MM.1S (cell line): ENCODE measurements at regions not wholly inside any gene's neighbourhood (a gene's known extent, or its start where the extent isn't known, plus 50 kb on each side); places are given as distances from the start of the nearest gene placed in this dataset.

Experiments used
- DNase-seq: peaks from one replicate; pipeline ENCODE4 v3.0.0-alpha.2; 2015
- H2AFZ ChIP-seq: fragments of 300-600 bp; sonication (generic); 2 replicates; pipeline ENCODE4 v1.6.0; 2016; ENCODE audit warnings: antibody characterized with exemption, low read length
- H3F3A ChIP-seq: fragments of 300-600 bp; sonication (generic); 2 replicates; pipeline ENCODE4 v1.6.1; 2016; ENCODE audit warnings: mild to moderate bottlenecking, antibody characterized with exemption, low read length, moderate library complexity, mixed read lengths; ENCODE audit not compliant: insufficient read depth
- H3K27ac ChIP-seq: fragments of 300-600 bp; sonication (generic); 2 replicates; pipeline ENCODE4 v1.5.1; 2016; ENCODE audit warnings: mild to moderate bottlenecking, low read length
- H3K27me3 ChIP-seq: fragments of 300-600 bp; sonication (generic); replicated peaks from 2 replicates; pipeline ENCODE4 v1.6.0; 2016; ENCODE audit warnings: low read length; ENCODE audit not compliant: insufficient read depth
- H3K36me3 ChIP-seq: fragments of 300-600 bp; sonication (generic); replicated peaks from 2 replicates; pipeline ENCODE4 v1.6.1; 2016; ENCODE audit warnings: mild to moderate bottlenecking, low read length, mixed read lengths; ENCODE audit not compliant: insufficient read depth
- H3K4me1 ChIP-seq: fragments of 300-600 bp; sonication (generic); 2 replicates; pipeline ENCODE4 v1.6.1; 2016; ENCODE audit warnings: low read length, mixed read lengths
- H3K4me2 ChIP-seq: fragments of 300-600 bp; sonication (generic); 2 replicates; pipeline ENCODE4 v1.6.0; 2016; ENCODE audit warnings: low read depth, low read length
- H3K4me3 ChIP-seq: fragments of 300-600 bp; sonication (generic); 2 replicates; pipeline ENCODE4 v1.5.1; 2016; ENCODE audit warnings: low read length, mixed read lengths
- H3K79me2 ChIP-seq: fragments of 300-600 bp; sonication (generic); 2 replicates; pipeline ENCODE4 v1.6.1; 2016; ENCODE audit warnings: mixed run types, low read length, mixed read lengths
- H3K9ac ChIP-seq: fragments of 300-600 bp; sonication (generic); 2 replicates; pipeline ENCODE4 v1.6.1; 2016; ENCODE audit warnings: low read length, mixed read lengths
- H3K9me2 ChIP-seq: fragments of 300-600 bp; sonication (generic); replicated peaks from 2 replicates; pipeline ENCODE4 v1.6.1; 2016; ENCODE audit warnings: mild to moderate bottlenecking, low read length, mixed read lengths; ENCODE audit not compliant: insufficient read depth
- H3K9me3 ChIP-seq: fragments of 300-600 bp; sonication (generic); replicated peaks from 2 replicates; pipeline ENCODE4 v1.6.1; 2016; ENCODE audit warnings: mild to moderate bottlenecking, low read length, mixed read lengths; ENCODE audit not compliant: insufficient read depth
- H4K20me1 ChIP-seq: fragments of 300-600 bp; sonication (generic); 2 replicates; pipeline ENCODE4 v1.6.1; 2016; ENCODE audit warnings: mild to moderate bottlenecking, low read length, moderate library complexity, mixed read lengths; ENCODE audit not compliant: insufficient read depth
- CTCF ChIP-seq: fragments of 300-600 bp; sonication (generic); IDR thresholded peaks from 2 replicates; pipeline ENCODE4 v1.5.1; 2016; ENCODE audit warnings: antibody characterized with exemption, low read length, mixed read lengths
- EZH2 ChIP-seq: fragments of 300-600 bp; sonication (generic); optimal IDR thresholded peaks from 2 replicates; pipeline ENCODE3; 2017; ENCODE audit warnings: low read depth, mild to moderate bottlenecking, antibody characterized with exemption, low read length, mixed read lengths
- EZH2phosphoT487 ChIP-seq: fragments of 300-600 bp; sonication (generic); IDR thresholded peaks from 2 replicates; pipeline ENCODE4 v1.6.1; 2018; ENCODE audit warnings: antibody characterized with exemption, low read length

DNA sequence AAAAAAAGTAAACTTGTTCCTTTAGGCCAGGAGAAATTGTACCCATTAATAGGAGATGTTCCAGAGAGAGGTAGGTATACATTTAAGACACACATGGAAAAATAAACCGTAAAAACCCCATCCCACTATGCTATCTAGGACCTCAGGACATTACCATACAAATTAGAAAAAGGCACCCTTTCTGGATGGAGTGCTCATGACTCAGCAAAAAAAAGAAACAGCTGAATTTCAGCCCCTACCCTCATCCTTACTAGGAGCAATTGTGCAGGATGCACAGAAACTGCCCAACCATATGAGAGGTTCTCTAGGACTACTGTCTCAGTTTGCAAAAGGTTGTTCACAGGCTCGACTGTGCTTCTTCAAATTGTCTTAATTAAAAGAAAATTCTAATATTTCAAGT lies 368.2 kb downstream of the HINT1 start:
- Histone ChIP-seq H4K20me1 (no peaks in the 10 kb centered on the region), H3K27me3 (no peaks in the 10 kb centered on the region), H3K79me2 (no peaks in the 10 kb centered on the region), H3K36me3 (no peaks in the 10 kb centered on the region), H3K9me2 (no peaks in the 10 kb centered on the region), H3K4me2 (no peak overlapping the region), H3K9me3 (no peaks in the 10 kb centered on the region), H3K4me3 (no peak overlapping the region), H3K4me1 (no peaks in the 10 kb centered on the region), H3F3A (no peaks in the 10 kb centered on the region), H3K27ac (no peak overlapping the region), H2AFZ (no peak overlapping the region), H3K9ac (no peak overlapping the region)
- TF ChIP-seq EZH2 (no peak), CTCF (no peak), EZH2phosphoT487 (no peak)
- DNase-seq = no peak

GRCh38 chr5:130796032-130796431 lies 369.0 kb downstream of the HINT1 start:
- no peak overlapping the region for H2AFZ ChIP-seq
- no peaks in the 10 kb centered on the region for H3K4me1 ChIP-seq
- H4K20me1 ChIP-seq = no peaks in the 10 kb centered on the region
- no peaks in the 10 kb centered on the region for H3K79me2 ChIP-seq
- H3K4me3 ChIP-seq = no peak overlapping the region
- no peak for DNase-seq
- H3F3A ChIP-seq = no peaks in the 10 kb centered on the region
- H3K9ac ChIP-seq = no peak overlapping the region
- H3K36me3 ChIP-seq = no peaks in the 10 kb centered on the region
- no peaks in the 10 kb centered on the region for H3K9me2 ChIP-seq
- no peaks in the 10 kb centered on the region for H3K27me3 ChIP-seq
- no peak overlapping the region for H3K4me2 ChIP-seq
- no peak overlapping the region for H3K27ac ChIP-seq
- no peaks in the 10 kb centered on the region for H3K9me3 ChIP-seq
- TF ChIP-seq EZH2phosphoT487 (no peak), CTCF (no peak), EZH2 (no peak)

- no peaks in the 10 kb centered on the region for H3K36me3 ChIP-seq
- TF ChIP-seq CTCF (no peak), EZH2phosphoT487 (no peak), EZH2 (no peak)
- no peaks in the 10 kb centered on the region for H3K9me3 ChIP-seq
- H3K9me2 ChIP-seq = no peaks in the 10 kb centered on the region
- H3F3A ChIP-seq = no peaks in the 10 kb centered on the region
- no peak overlapping the region for H3K27ac ChIP-seq
- H3K4me2 ChIP-seq = no peak overlapping the region
- no peak overlapping the region for H2AFZ ChIP-seq
- H3K9ac ChIP-seq = no peak overlapping the region
- no peaks in the 10 kb centered on the region for H3K4me1 ChIP-seq
- H3K4me3 ChIP-seq = no peak overlapping the region
- no peaks in the 10 kb centered on the region for H4K20me1 ChIP-seq
- no peaks in the 10 kb centered on the region for H3K79me2 ChIP-seq
- DNase-seq = no peak
- no peaks in the 10 kb centered on the region for H3K27me3 ChIP-seq
Observed at GRCh38 chr5:130795037-130795436, 370.0 kb downstream of the HINT1 start.
